PC-9 (cell line): ENCODE measurements at regions not wholly inside any gene's neighbourhood (a gene's known extent, or its start where the extent isn't known, plus 50 kb on each side); places are given as distances from the start of the nearest gene placed in this dataset.

Experiments
- BruUV-seq: library from RNA; stranded (reverse); fragments of 400-500 nt; replicated peaks from 2 replicates; lab custom pipeline; 2021; lab: Mats Ljungman, UMichigan
- CTCF ChIA-PET: fragments of 300-600 bp; sonication (Branson Sonifier 250); formaldehyde crosslinking; loops from one replicate; lab custom pipeline; 2022; ENCODE audit warnings: antibody characterized with exemption; lab: Charles Lee
- POLR2A ChIA-PET: fragments of 300-600 bp; sonication (Branson Sonifier 250); formaldehyde crosslinking; loops from one replicate; lab custom pipeline; 2022; ENCODE audit warnings: antibody characterized with exemption; ENCODE audit not compliant: unreplicated experiment; lab: Charles Lee
- DNase-seq, 2 experiments: peaks; one replicate each; pipeline versions ENCODE4 v3.0.0 to v3.0.0-alpha.2; 2015 to 2022; ENCODE audit warnings: mixed read lengths in 1 of 2
- H2AFZ ChIP-seq: fragments of 200-600 bp; sonication (generic); 2 replicates; pipeline ENCODE4 v1.8.1; 2017; ENCODE audit warnings: antibody characterized with exemption
- H3F3A ChIP-seq: fragments of 200-600 bp; sonication (generic); 2 replicates; pipeline ENCODE4 v1.8.1; 2017; ENCODE audit warnings: antibody characterized with exemption, mild to moderate bottlenecking, low read depth; ENCODE audit not compliant: insufficient read depth
- H3K27ac ChIP-seq: fragments of 200-600 bp; sonication (generic); 2 replicates; pipeline ENCODE4 v1.6.1; 2016; ENCODE audit warnings: mixed run types
- H3K27me3 ChIP-seq: fragments of 200-600 bp; sonication (generic); 2 replicates; pipeline ENCODE4 v1.6.1; 2016; ENCODE audit warnings: low read depth, mixed run types; ENCODE audit not compliant: insufficient read depth
- H3K36me3 ChIP-seq: fragments of 200-600 bp; sonication (generic); 2 replicates; pipeline ENCODE4 v1.6.1; 2016; ENCODE audit warnings: low read depth, mixed run types
- H3K4me1 ChIP-seq: fragments of 200-600 bp; sonication (generic); replicated peaks from 2 replicates; pipeline ENCODE4 v1.6.1; 2016; ENCODE audit warnings: mixed run types; ENCODE audit not compliant: insufficient read depth
- H3K4me2 ChIP-seq: fragments of 200-600 bp; sonication (generic); 2 replicates; pipeline ENCODE4 v1.6.1; 2017; ENCODE audit warnings: mixed run types
- H3K4me3 ChIP-seq: fragments of 200-600 bp; sonication (generic); 2 replicates; pipeline ENCODE4 v1.6.1; 2016; ENCODE audit warnings: mixed run types
- H3K79me2 ChIP-seq: fragments of 200-600 bp; sonication (generic); 2 replicates; pipeline ENCODE4 v1.6.1; 2017; ENCODE audit warnings: low read depth, mixed run types
- H3K9me2 ChIP-seq: fragments of 200-600 bp; sonication (generic); 2 replicates; pipeline ENCODE4 v1.8.1; 2017; ENCODE audit warnings: mild to moderate bottlenecking; ENCODE audit not compliant: insufficient read depth
- H3K9me3 ChIP-seq: fragments of 200-600 bp; sonication (generic); 2 replicates; pipeline ENCODE4 v1.8.1; 2016; ENCODE audit warnings: low read depth; ENCODE audit not compliant: insufficient read depth
- H4K20me1 ChIP-seq: fragments of 200-600 bp; sonication (generic); 2 replicates; pipeline ENCODE4 v1.8.1; 2017; ENCODE audit not compliant: insufficient read depth
- CTCF ChIP-seq: fragments of 200-600 bp; sonication (generic); conservative IDR thresholded peaks from 2 replicates; pipeline ENCODE4 v1.6.1; 2017; ENCODE audit warnings: mixed run types, antibody characterized with exemption, mild to moderate bottlenecking, moderate library complexity
- EZH2 ChIP-seq: fragments of 200-600 bp; sonication (generic); IDR thresholded peaks from 2 replicates; pipeline ENCODE4 v1.8.0; 2017; ENCODE audit warnings: antibody characterized with exemption, low read depth
- intact Hi-C: fragments of 100-400 bp; cut with micrococcal nuclease; formaldehyde crosslinking; loops from one replicate; pipeline ENCODE4 v1.10.0; 2022; ENCODE audit not compliant: unreplicated experiment

- TF ChIP-seq CTCF: no peak
- TF ChIP-seq EZH2: no peak
- Histone ChIP-seq H4K20me1 (no peaks in the 10 kb centered on the region), H3K79me2 (no peaks in the 10 kb centered on the region), H3K27me3 (no peaks in the 10 kb centered on the region), H3K4me2 (no peak overlapping the region), H3K4me3 (no peak overlapping the region), H3K9me2 (no peaks in the 10 kb centered on the region), H3K27ac (no peak overlapping the region), H3K9me3 (no peaks in the 10 kb centered on the region), H3K4me1 (no peaks in the 10 kb centered on the region), H2AFZ (no peak overlapping the region), H3K36me3 (no peaks in the 10 kb centered on the region), H3F3A (no peaks in the 10 kb centered on the region)
- ChIA-PET POLR2A (no interaction called here), CTCF (no interaction called here)
- no peak for DNase-seq
- intact Hi-C loops: no loop called here
- BruUV-seq: no TSS peak
Observed at GRCh38 chr4:66906314-66906713, 639.0 kb downstream of the CENPC start.

DNA sequence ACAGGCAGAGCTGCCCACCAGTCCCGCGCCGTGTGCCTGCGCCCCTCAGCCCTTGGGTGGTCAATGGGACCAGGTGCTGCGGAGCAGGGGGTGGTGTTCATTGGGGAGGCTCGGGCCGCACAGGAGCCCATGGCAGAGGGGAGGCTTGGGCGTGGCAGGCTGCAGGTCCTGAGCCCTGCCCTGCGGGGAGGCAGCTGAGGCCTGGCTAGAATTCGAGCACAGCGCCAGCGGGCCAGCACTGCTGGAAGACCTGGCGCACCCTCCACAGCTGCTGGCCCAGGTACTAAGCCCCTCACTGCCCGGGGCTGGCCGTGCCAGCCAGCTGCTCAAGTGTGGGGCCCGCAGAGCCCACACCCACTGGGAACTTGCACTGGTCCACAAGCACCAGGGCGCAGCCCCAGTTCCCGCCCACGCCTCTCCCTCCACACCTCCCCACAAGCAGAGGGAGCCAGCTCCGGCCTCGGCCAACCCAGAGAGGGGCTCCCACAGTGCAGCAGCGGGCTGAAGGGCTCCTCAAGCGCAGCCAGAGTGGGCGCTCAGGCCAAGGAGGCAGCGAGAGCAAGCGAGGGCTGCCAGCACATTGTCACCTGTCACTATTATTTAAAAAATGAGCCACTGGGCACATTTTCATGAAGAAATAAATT, 645.8 kb downstream of the CENPC start:
- no TSS peak for BruUV-seq

DNA sequence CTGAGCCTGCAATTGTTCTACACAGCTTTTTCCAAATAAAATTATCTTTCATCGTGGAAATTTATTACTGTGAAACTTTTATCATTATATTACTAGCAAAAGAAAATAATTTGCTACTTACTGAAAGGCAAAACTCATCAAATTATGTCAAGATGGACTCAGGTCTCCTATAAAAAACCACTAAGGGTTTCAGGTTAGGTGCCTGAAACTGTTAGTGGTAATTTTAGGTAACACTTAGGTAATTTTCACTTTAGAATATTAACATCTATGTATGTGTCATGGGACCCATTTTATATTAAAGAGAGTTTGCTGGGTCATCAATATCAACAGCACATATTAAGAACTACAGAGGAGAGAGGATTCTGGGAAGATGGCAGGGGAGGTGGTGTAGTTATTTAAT, 651.5 kb downstream of the CENPC start:
- no peak overlapping the region for H3K27ac ChIP-seq
- CTCF ChIA-PET: no interaction called here
- H3F3A ChIP-seq: no peaks in the 10 kb centered on the region
- no peaks in the 10 kb centered on the region for H4K20me1 ChIP-seq
- BruUV-seq: no TSS peak
- no peaks in the 10 kb centered on the region for H3K27me3 ChIP-seq
- H3K9me2 ChIP-seq: no peaks in the 10 kb centered on the region
- no peak for TF ChIP-seq EZH2
- TF ChIP-seq CTCF: no peak
- H3K79me2 ChIP-seq: no peaks in the 10 kb centered on the region
- POLR2A ChIA-PET: no interaction called here
- H2AFZ ChIP-seq: no peak overlapping the region
- no peaks in the 10 kb centered on the region for H3K36me3 ChIP-seq
- H3K4me2 ChIP-seq: no peak overlapping the region
- DNase-seq: no peak
- H3K4me1 ChIP-seq: no peaks in the 10 kb centered on the region
- no peaks in the 10 kb centered on the region for H3K9me3 ChIP-seq
- no peak overlapping the region for H3K4me3 ChIP-seq
- intact Hi-C loops: no loop called here

More for the DNA sequence above, 645.8 kb downstream of the CENPC start:
- POLR2A ChIA-PET: no interaction called here
- Histone ChIP-seq H3K27ac (no peak overlapping the region), H3F3A (no peaks in the 10 kb centered on the region), H2AFZ (no peak overlapping the region), H3K27me3 (no peaks in the 10 kb centered on the region), H3K4me1 (no peaks in the 10 kb centered on the region), H3K9me2 (no peaks in the 10 kb centered on the region), H3K36me3 (no peaks in the 10 kb centered on the region), H3K4me3 (no peak overlapping the region), H3K9me3 (no peaks in the 10 kb centered on the region), H3K79me2 (no peaks in the 10 kb centered on the region), H4K20me1 (no peaks in the 10 kb centered on the region), H3K4me2 (no peak overlapping the region)
- no peak for TF ChIP-seq CTCF
- no peak for TF ChIP-seq EZH2
- CTCF ChIA-PET: no interaction called here
- intact Hi-C loops: no loop called here
- no peak for DNase-seq
